Peyer's patch (tissue), 4 donors: ENCODE measurements at regions not wholly inside any gene's neighbourhood (a gene's known extent, or its start where the extent isn't known, plus 50 kb on each side); places are given as distances from the start of the nearest gene placed in this dataset.

ENCODE experiments used
- CTCF ChIP-seq, 6 experiments: fragments of 450-650 bp in 4 of 6; fragments of 200-600 bp in 2 of 6; sonication (generic) in 1 of 6; IDR thresholded peaks; one replicate each; pipeline ENCODE4 v1.5.1; 2017 to 2019; ENCODE audit warnings: antibody characterized with exemption in 6 of 6, mild to moderate bottlenecking in 3 of 6, moderate library complexity in 1 of 6
- POLR2A ChIP-seq, 2 donors: fragments of 450-650 bp; IDR thresholded peaks; one replicate each; pipeline ENCODE4 v1.5.1; 2017; ENCODE audit warnings: antibody characterized with exemption in 2 of 2, mild to moderate bottlenecking in 2 of 2, moderate library complexity in 2 of 2

GRCh38 chr5:152171888-152172287 lies 233.2 kb downstream of the NMUR2 start:
- TF ChIP-seq CTCF (IDR thresholded peaks at IDR 0.05) (no peak), POLR2A (IDR thresholded peaks at IDR 0.05) (no peak)
